Endothelial cell of umbilical vein (primary cell): ENCODE measurements at regions not wholly inside any gene's neighbourhood (a gene's known extent, or its start where the extent isn't known, plus 50 kb on each side); places are given as distances from the start of the nearest gene placed in this dataset.

Source experiments
- EZH2 ChIP-seq: IDR thresholded peaks from 2 replicates; pipeline ENCODE4 v1.6.1; 2012; ENCODE audit warnings: borderline replicate concordance, low read depth, mild to moderate bottlenecking, moderate library complexity, low read length, inconsistent platforms; ENCODE audit not compliant: severe bottlenecking
- TF ChIP-seq, protein P1 (sequence below), 2 donors: IDR thresholded peaks; 1 replicate in 1 of 2; 2 replicates in 1 of 2; pipeline ENCODE4 v1.5.1; 2011; ENCODE audit warnings: low read length in 2 of 2, mild to moderate bottlenecking in 2 of 2, moderate library complexity in 2 of 2, control low read depth in 1 of 2, inconsistent platforms in 1 of 2, low read depth in 1 of 2; ENCODE audit not compliant: insufficient read depth in 1 of 2; ENCODE audit errors: extremely low read depth in 1 of 2
- TF ChIP-seq, protein P2 (sequence below): IDR thresholded peaks from 2 replicates; pipeline ENCODE4 v1.6.1; 2011; ENCODE audit not compliant: insufficient read depth, insufficient read length

DNA sequence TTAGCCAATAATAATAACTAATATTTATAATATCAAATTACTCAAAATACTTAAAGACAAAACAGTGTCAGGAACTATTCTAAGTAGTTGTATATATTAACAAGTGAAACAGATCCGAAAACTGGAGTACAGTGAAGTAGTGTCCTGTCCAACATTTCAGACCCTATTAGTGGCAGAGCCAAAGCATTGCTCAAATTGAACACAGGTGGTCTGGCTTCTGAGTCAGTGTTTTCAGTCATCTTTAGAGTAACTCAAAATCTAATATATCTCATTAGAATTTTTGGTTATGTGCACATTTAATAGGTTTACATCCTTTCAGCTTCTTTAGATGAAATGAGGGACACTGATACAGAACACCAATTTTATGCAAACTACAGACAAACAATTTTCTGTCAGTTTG is 652.5 kb downstream of the CDH11 start:
- TF ChIP-seq EZH2, result no peak
- TF ChIP-seq, protein P1, sequence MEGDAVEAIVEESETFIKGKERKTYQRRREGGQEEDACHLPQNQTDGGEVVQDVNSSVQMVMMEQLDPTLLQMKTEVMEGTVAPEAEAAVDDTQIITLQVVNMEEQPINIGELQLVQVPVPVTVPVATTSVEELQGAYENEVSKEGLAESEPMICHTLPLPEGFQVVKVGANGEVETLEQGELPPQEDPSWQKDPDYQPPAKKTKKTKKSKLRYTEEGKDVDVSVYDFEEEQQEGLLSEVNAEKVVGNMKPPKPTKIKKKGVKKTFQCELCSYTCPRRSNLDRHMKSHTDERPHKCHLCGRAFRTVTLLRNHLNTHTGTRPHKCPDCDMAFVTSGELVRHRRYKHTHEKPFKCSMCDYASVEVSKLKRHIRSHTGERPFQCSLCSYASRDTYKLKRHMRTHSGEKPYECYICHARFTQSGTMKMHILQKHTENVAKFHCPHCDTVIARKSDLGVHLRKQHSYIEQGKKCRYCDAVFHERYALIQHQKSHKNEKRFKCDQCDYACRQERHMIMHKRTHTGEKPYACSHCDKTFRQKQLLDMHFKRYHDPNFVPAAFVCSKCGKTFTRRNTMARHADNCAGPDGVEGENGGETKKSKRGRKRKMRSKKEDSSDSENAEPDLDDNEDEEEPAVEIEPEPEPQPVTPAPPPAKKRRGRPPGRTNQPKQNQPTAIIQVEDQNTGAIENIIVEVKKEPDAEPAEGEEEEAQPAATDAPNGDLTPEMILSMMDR (IDR thresholded peaks at IDR 0.05; ENCODE audit: extremely low read depth in 1 of 2, insufficient read depth in 1 of 2, low read depth in 1 of 2, low read length in 2 of 2), result no peak
- TF ChIP-seq, protein P2, sequence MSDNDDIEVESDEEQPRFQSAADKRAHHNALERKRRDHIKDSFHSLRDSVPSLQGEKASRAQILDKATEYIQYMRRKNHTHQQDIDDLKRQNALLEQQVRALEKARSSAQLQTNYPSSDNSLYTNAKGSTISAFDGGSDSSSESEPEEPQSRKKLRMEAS, result no peak
